Transverse colon (tissue), 3 donors: ENCODE measurements at regions not wholly inside any gene's neighbourhood (a gene's known extent, or its start where the extent isn't known, plus 50 kb on each side); places are given as distances from the start of the nearest gene placed in this dataset.

Experiments used
- CTCF ChIP-seq, 5 experiments: fragments of 200-600 bp in 3 of 5; fragments of 450-650 bp in 2 of 5; sonication (generic) in 3 of 5; IDR thresholded peaks; 1 replicate in 2 of 5; 2 replicates in 3 of 5; pipeline ENCODE4 v1.5.1; 2016 to 2017; ENCODE audit warnings: antibody characterized with exemption in 5 of 5, inconsistent platforms in 3 of 5, mild to moderate bottlenecking in 2 of 5, moderate library complexity in 1 of 5
- EP300 ChIP-seq: sonication (generic); formaldehyde crosslinking; IDR thresholded peaks from one replicate; pipeline ENCODE4 v1.6.1; 2017; ENCODE audit warnings: antibody characterized with exemption, low read depth

DNA sequence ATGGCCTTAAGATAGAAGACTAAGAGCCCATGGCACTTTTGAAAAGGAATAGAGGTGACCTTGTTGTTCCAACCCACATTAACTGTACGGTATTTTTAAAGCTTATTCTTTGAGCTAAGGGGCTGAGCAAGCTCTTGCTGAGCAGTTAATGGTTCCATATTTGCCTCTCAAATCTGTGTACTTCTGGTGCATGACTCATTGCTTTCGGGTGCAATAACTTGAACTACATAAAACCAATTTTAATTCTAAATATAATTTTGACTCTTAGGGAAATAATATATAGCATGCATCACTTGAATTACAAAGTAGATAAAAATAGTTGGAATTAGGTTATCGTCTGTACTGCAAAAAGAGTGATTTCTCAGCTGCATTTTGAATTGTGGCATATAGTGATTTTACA lies 348.1 kb upstream of the CITED2 start:
- TF ChIP-seq CTCF (IDR thresholded peaks at IDR 0.05), result no peak
- no peak for TF ChIP-seq EP300
